ENCODE measurements at regions not wholly inside any gene's neighbourhood (a gene's known extent, or its start where the extent isn't known, plus 50 kb on each side); places are given as distances from the start of the nearest gene placed in this dataset.

GRCh38 chr13:47239025-47239424 is 342.2 kb upstream of the HTR2A start:
- no peaks in the 10 kb centered on the region for H3K4me1 ChIP-seq (ENCODE audit: control insufficient read depth, insufficient read depth, low read length)
- Mint-ChIP-seq H3K27me3 (ENCODE audit: low read depth in 2 of 2) (no peaks in the 10 kb centered on the region), H3K27ac (no peak overlapping the region), H3K4me3 (no peak overlapping the region), H3K4me1 (no peaks in the 10 kb centered on the region), H3K9me3 (peaks cover 0 to 7% of the 10 kb centered on the region in 2 donors), H3K36me3 (no peaks in the 10 kb centered on the region)
- no peaks in the 10 kb centered on the region for H3K36me3 ChIP-seq (ENCODE audit: control insufficient read depth, insufficient read depth, low read length)
- H3K9me3 ChIP-seq (ENCODE audit: control insufficient read depth, insufficient read depth, low read length) = no peaks in the 10 kb centered on the region
- H3K27ac ChIP-seq (ENCODE audit: low read length) = no peak overlapping the region
- no peak overlapping the region for H3K4me3 ChIP-seq (ENCODE audit: low read length)
- WGBS (ENCODE audit: insufficient coverage) = 81% methylated on average over 3 of the region's 3 CpGs
- intact Hi-C loops (cut with micrococcal nuclease) = no loop called here
- ATAC-seq = no peak
- no peak for TF ChIP-seq CTCF (IDR thresholded peaks at IDR 0.05)
- DNase-seq = no peak
- H3K27me3 ChIP-seq (ENCODE audit: control insufficient read depth, insufficient read depth, low read length) = no peaks in the 10 kb centered on the region

DNA sequence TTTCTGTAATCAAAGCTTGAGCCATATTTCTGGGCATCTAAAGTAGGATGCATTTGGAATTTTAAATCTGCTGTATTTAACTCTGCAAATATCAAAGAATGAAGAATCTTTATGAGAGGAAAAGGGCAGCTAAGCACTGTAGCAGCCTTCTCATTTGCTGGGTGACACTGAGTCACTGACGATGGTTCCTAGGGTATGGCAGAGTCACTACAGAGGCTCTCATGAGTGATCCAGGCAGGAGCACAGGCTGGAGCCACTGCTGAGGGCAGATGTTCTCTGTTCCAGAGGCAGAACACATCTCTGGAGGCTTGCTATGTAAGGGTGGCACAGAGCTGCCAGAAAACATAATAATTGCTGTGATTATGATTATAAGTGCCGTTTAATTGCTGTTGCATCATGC is 340.7 kb upstream of the HTR2A start:
- H3K36me3 Mint-ChIP-seq = no peaks in the 10 kb centered on the region
- DNase-seq = no peak
- Histone ChIP-seq H3K4me1 (ENCODE audit: control insufficient read depth, insufficient read depth, low read length) (no peaks in the 10 kb centered on the region), H3K27me3 (ENCODE audit: control insufficient read depth, insufficient read depth, low read length) (no peaks in the 10 kb centered on the region), H3K36me3 (ENCODE audit: control insufficient read depth, insufficient read depth, low read length) (no peaks in the 10 kb centered on the region), H3K9me3 (ENCODE audit: control insufficient read depth, insufficient read depth, low read length) (no peaks in the 10 kb centered on the region), H3K27ac (ENCODE audit: low read length) (no peak overlapping the region), H3K4me3 (ENCODE audit: low read length) (no peak overlapping the region)
- H3K27me3 Mint-ChIP-seq (ENCODE audit: low read depth in 2 of 2) = no peaks in the 10 kb centered on the region
- H3K4me3 Mint-ChIP-seq = no peak overlapping the region
- H3K4me1 Mint-ChIP-seq = no peaks in the 10 kb centered on the region
- peaks cover 0 to 7% of the 10 kb centered on the region in 2 donors for H3K9me3 Mint-ChIP-seq
- 96% methylated on average over 2 of the region's 2 CpGs for WGBS (ENCODE audit: insufficient coverage)
- no peak overlapping the region for H3K27ac Mint-ChIP-seq
- TF ChIP-seq CTCF (IDR thresholded peaks at IDR 0.05) = no peak
- intact Hi-C loops (cut with micrococcal nuclease) = no loop called here
- ATAC-seq = no peak

DNA sequence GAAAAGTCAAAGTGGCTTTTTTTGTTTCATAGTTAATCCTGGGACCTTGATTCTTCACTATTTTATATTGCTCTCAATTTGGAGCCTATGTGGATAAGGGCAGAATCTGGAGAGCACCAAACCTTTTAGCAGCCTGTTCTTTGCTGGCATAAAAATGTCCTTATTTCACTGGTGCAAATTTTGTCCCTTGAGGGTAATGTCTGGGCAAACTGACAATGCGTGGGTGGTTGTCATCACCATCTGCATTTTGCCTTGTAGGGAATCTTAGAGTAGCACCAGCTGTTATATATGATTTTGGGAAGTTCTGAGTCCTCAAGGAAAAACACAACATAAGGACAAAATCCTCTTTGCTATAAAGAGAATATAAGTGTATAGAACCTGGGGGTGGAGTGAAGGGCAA is 336.9 kb upstream of the HTR2A start:
- Mint-ChIP-seq H3K9me3 (peaks cover 12 to 16% of the 10 kb centered on the region in 2 donors), H3K27me3 (ENCODE audit: low read depth in 2 of 2) (no peaks in the 10 kb centered on the region), H3K36me3 (peaks cover 15% of the 10 kb centered on the region), H3K27ac (no peak overlapping the region), H3K4me1 (no peaks in the 10 kb centered on the region), H3K4me3 (no peak overlapping the region)
- intact Hi-C loops (cut with micrococcal nuclease) = no loop called here
- TF ChIP-seq CTCF (IDR thresholded peaks at IDR 0.05) = no peak
- no peak for ATAC-seq
- no peaks in the 10 kb centered on the region for H3K27me3 ChIP-seq (ENCODE audit: control insufficient read depth, insufficient read depth, low read length)
- no peak overlapping the region for H3K4me3 ChIP-seq (ENCODE audit: low read length)
- no peaks in the 10 kb centered on the region for H3K36me3 ChIP-seq (ENCODE audit: control insufficient read depth, insufficient read depth, low read length)
- no peaks in the 10 kb centered on the region for H3K4me1 ChIP-seq (ENCODE audit: control insufficient read depth, insufficient read depth, low read length)
- no peak for DNase-seq
- H3K27ac ChIP-seq (ENCODE audit: low read length) = no peak overlapping the region
- WGBS (ENCODE audit: insufficient coverage) = 85% methylated on average over 1 of the region's 1 CpG
- peaks cover 2% of the 10 kb centered on the region for H3K9me3 ChIP-seq (ENCODE audit: control insufficient read depth, insufficient read depth, low read length)

- no peaks in the 10 kb centered on the region for H3K4me1 ChIP-seq (ENCODE audit: control insufficient read depth, insufficient read depth, low read length)
- ATAC-seq (no peak), DNase-seq (no peak)
- intact Hi-C loops (cut with micrococcal nuclease) = no loop called here
- H3K4me3 ChIP-seq (ENCODE audit: low read length) = no peak overlapping the region
- H3K9me3 ChIP-seq (ENCODE audit: control insufficient read depth, insufficient read depth, low read length) = peaks cover 2% of the 10 kb centered on the region
- no peak for TF ChIP-seq CTCF (IDR thresholded peaks at IDR 0.05)
- H3K27ac ChIP-seq (ENCODE audit: low read length) = no peak overlapping the region
- no peaks in the 10 kb centered on the region for H3K4me1 Mint-ChIP-seq
- 97% methylated on average over 4 of the region's 4 CpGs for WGBS (ENCODE audit: insufficient coverage)
- H3K27ac Mint-ChIP-seq = no peak overlapping the region
- peaks cover 15% of the 10 kb centered on the region for H3K36me3 Mint-ChIP-seq
- no peaks in the 10 kb centered on the region for H3K27me3 Mint-ChIP-seq (ENCODE audit: low read depth in 2 of 2)
- H3K9me3 Mint-ChIP-seq = peaks cover 12 to 17% of the 10 kb centered on the region in 2 donors
- no peak overlapping the region for H3K4me3 Mint-ChIP-seq
- no peaks in the 10 kb centered on the region for H3K27me3 ChIP-seq (ENCODE audit: control insufficient read depth, insufficient read depth, low read length)
- H3K36me3 ChIP-seq (ENCODE audit: control insufficient read depth, insufficient read depth, low read length) = no peaks in the 10 kb centered on the region
These were observed 335.7 kb upstream of the HTR2A start for GRCh38 chr13:47232516-47232915.
